ENCODE measurements at regions not wholly inside any gene's neighbourhood (a gene's known extent, or its start where the extent isn't known, plus 50 kb on each side); places are given as distances from the start of the nearest gene placed in this dataset.

DNA sequence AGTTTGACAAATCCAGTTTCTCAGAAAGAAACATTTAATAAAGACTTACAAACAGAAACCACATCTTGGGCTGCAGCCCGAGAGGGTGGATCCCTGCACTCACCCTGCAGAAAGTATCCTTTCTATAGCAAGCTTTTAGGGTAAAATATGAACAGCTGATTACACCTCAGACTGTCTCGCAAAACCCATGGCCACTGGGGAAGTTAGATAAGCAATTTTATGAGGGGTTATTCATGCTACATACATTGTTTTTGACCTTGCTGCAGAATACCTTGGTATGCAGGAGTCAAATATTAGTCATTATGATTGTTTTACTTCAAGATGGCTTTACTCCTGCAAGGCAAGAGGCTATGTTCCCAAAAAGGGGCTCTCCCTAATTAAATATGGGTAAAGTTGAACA is 126.9 kb downstream of the OR2B2 start:
- H3K4me3 ChIP-seq (ENCODE audit: low read depth, low read length) = no peak overlapping the region

DNA sequence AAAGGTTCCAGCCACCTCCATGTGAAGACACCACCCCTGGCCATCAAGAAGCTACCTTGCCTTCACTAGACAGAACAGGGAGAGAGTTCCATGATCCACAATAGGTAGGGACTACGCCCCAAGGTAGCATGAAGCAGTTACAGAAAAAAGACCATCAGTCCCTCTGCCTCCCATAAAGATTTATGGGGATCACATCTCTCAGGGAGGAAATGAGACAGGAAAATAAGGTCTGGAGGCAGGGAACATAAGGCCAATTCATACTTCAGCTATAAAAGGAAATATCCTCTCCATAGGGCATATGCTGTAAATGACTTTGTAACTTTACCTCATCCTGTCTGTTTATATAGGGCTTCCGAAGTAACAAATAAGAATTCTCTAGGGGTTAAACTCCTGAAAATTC is 129.4 kb downstream of the OR2B2 start:
- no peak overlapping the region for H3K4me3 ChIP-seq (ENCODE audit: low read depth, low read length)
- TF ChIP-seq, protein P1, sequence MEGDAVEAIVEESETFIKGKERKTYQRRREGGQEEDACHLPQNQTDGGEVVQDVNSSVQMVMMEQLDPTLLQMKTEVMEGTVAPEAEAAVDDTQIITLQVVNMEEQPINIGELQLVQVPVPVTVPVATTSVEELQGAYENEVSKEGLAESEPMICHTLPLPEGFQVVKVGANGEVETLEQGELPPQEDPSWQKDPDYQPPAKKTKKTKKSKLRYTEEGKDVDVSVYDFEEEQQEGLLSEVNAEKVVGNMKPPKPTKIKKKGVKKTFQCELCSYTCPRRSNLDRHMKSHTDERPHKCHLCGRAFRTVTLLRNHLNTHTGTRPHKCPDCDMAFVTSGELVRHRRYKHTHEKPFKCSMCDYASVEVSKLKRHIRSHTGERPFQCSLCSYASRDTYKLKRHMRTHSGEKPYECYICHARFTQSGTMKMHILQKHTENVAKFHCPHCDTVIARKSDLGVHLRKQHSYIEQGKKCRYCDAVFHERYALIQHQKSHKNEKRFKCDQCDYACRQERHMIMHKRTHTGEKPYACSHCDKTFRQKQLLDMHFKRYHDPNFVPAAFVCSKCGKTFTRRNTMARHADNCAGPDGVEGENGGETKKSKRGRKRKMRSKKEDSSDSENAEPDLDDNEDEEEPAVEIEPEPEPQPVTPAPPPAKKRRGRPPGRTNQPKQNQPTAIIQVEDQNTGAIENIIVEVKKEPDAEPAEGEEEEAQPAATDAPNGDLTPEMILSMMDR (conservative IDR thresholded peaks at IDR 0.05; ENCODE audit: low read depth, low read length) = no peak

More for the DNA sequence above, 126.9 kb downstream of the OR2B2 start:
- DNase-seq (ENCODE audit: low read depth) = no peak
- TF ChIP-seq, protein P1 (conservative IDR thresholded peaks at IDR 0.05; ENCODE audit: low read depth, low read length) = no peak

DNA sequence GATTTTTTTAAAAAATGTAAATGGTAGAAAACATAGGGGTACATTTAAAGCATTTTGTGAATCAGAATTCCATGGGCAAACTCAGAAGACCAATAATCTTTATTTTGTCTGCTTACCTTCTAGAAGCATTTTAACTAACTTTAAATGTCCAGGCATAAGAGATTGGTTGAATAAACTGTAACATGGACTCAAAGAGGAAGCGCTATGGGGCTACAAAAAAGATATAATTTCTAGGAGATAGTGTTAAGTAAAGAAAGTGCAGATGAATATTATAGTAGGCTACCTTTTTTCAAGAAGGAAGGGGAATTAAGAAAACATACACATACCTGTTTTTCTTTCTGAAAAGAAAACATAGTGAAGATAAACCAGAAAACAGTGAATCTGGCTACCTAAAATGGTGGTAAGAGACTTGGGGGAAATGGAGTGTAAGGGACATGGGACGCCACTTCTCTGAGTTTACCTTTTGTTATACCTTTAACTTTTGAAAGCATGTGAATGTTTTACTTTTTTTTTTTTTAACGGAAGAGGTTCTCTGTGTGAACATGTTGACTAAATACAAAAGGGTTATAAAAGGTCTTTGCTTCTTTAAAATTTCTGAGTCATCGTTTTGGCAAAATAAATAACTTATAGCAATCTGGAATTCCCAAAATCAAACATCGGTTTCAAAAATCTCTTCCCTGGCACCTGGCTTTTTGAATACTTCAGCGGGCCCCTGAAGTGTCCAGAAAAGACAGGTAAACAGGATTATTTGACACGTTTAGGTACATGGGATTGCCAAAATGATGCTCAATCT is 133.4 kb downstream of the OR2B2 start:
- no peak overlapping the region for H3K4me3 ChIP-seq (ENCODE audit: low read depth, low read length)
- DNase-seq (ENCODE audit: low read depth) = no peak
- TF ChIP-seq, protein P1 (conservative IDR thresholded peaks at IDR 0.05; ENCODE audit: low read depth, low read length) = no peak

More for the DNA sequence above, 129.4 kb downstream of the OR2B2 start:
- no peak for DNase-seq (ENCODE audit: low read depth)

DNA sequence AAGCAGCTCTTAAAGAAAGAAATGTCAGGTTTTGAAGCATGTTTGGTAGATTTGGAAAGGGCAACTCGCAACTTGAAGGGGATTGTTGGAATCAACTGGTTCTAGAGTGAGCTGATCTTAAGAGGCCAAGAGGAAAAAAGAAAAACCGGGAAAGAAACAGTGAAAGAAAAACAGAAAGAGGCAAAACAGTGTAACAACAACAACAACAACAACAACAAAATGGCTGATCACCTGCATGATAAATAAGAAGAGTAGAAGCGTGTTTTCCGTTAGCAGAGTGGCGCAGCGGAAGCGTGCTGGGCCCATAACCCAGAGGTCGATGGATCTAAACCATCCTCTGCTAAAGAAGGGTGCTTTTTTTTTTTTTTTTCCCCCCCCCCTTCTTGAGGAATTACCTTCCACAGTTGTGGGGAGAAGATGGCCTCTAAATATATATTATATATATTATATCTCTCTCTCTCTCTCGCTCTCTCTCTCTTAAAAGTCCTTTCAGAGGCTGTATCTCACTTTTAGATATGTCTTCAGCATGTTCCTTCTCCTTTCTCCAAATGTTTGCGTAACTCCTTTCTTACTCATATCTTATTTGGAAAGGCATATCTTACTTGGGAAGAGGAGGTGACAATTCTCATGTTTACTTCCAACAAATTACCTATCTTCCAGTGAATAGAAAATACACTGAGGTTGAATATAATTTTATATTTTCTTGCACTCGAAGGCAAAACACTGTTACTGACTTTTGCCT is 134.4 kb downstream of the OR2B2 start:
- no peak overlapping the region for H3K4me3 ChIP-seq (ENCODE audit: low read depth, low read length)
- TF ChIP-seq, protein P1 (conservative IDR thresholded peaks at IDR 0.05; ENCODE audit: low read depth, low read length) = no peak
- DNase-seq (ENCODE audit: low read depth) = no peak

DNA sequence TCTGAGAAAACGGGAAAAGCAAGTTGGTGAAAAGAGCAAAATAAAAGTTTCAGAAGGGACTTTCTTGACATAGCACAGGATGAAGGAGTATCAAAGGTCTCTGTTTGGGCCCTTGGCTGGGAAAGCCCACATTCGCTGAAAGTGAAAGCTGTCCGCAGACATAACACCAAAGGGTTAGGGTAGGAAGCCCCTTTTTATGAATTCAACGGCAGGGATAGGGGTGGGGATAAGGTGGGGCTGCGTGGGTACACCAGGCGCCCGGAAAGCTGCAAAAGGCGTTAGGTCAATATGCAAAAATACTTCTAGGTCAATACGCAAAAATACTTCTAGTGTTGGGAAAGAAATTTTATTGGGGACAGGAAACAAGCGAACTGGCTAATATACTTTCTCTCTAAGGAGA is 135.1 kb downstream of the OR2B2 start:
- no peak for DNase-seq (ENCODE audit: low read depth)
- TF ChIP-seq, protein P1 (conservative IDR thresholded peaks at IDR 0.05; ENCODE audit: low read depth, low read length) = no peak
- H3K4me3 ChIP-seq (ENCODE audit: low read depth, low read length) = no peak overlapping the region

DNA sequence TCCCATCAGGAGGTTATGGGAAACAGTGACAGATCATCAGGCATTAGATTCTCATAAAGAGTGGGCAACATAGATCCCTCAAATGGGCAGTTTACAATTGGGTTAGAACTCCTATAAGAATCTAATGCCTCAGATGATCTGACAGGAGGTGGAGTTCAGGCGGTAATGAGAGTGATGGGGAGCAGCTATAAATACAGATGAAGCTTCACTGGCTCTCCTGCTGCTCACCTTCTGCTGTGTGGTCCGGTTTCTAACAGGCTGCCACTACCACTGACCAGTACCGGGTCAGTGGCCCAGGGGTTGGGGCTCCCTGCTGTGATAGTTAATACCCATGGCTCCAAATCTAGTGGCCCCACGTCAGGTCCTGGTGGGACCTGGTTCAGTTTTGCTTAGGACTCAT is 135.7 kb downstream of the OR2B2 start:
- H3K4me3 ChIP-seq (ENCODE audit: low read depth, low read length) = no peak overlapping the region
- TF ChIP-seq, protein P1 (conservative IDR thresholded peaks at IDR 0.05; ENCODE audit: low read depth, low read length) = no peak
- no peak for DNase-seq (ENCODE audit: low read depth)
